Activated CD4-positive, alpha-beta T cell treated with anti-CD3 and anti-CD28 coated beads for 36 hours (primary cell): ENCODE measurements at regions not wholly inside any gene's neighbourhood (a gene's known extent, or its start where the extent isn't known, plus 50 kb on each side); places are given as distances from the start of the nearest gene placed in this dataset.
A peak's percentile ranks its signal among the peaks of the same experiment; 100 is the strongest.
"Not testable (repeated sequence)": the region's sequence is repeated elsewhere in the genome, so short reads cannot be mapped to it uniquely, and the experiment has no call there.

Source experiments
- ATAC-seq: fragments of 200-7000 bp; cut with Tn5 transposase; one replicate; pipeline ENCODE4 v1.10.0; 2021; ENCODE audit warnings: mild to moderate bottlenecking, moderate library complexity
- CTCF ChIA-PET: fragments of 350-600 bp; sonication (Branson Sonifier 250); formaldehyde crosslinking; loops from one replicate; lab custom pipeline; 2021; ENCODE audit warnings: antibody characterized with exemption; lab: Charles Lee
- POLR2A ChIA-PET: fragments of 350-600 bp; sonication (Branson Sonifier 250); formaldehyde crosslinking; loops from one replicate; lab custom pipeline; 2021; ENCODE audit warnings: antibody characterized with exemption, inconsistent platforms; lab: Charles Lee
- DNase-seq: peaks from one replicate; pipeline ENCODE4 v3.0.0-alpha.2; 2020
- H3K27ac Mint-ChIP-seq: one replicate; pipeline ENCODE4 v1.8.0; 2021; ENCODE audit warnings: mixed read lengths
- H3K27me3 Mint-ChIP-seq: one replicate; pipeline ENCODE4 v1.8.0; 2021; ENCODE audit warnings: mixed read lengths
- H3K36me3 Mint-ChIP-seq: one replicate; pipeline ENCODE4 v1.8.0; 2021; ENCODE audit warnings: low read depth, mixed read lengths
- H3K4me1 Mint-ChIP-seq: one replicate; pipeline ENCODE4 v1.8.0; 2021; ENCODE audit warnings: mixed read lengths
- H3K4me3 Mint-ChIP-seq: one replicate; pipeline ENCODE4 v1.8.0; 2021; ENCODE audit warnings: mild to moderate bottlenecking, moderate library complexity, mixed read lengths
- H3K9me3 Mint-ChIP-seq: one replicate; pipeline ENCODE4 v1.8.0; 2021; ENCODE audit warnings: low read depth, mixed read lengths
- intact Hi-C, 2 experiments: fragments of 100-400 bp; cut with DNase I in 1 of 2; cut with micrococcal nuclease in 1 of 2; formaldehyde crosslinking; loops; one replicate each; pipeline versions ENCODE4 v1.14.2 to v1.15.1; 2022 to 2024; cut with DNase I, micrococcal nuclease

DNA sequence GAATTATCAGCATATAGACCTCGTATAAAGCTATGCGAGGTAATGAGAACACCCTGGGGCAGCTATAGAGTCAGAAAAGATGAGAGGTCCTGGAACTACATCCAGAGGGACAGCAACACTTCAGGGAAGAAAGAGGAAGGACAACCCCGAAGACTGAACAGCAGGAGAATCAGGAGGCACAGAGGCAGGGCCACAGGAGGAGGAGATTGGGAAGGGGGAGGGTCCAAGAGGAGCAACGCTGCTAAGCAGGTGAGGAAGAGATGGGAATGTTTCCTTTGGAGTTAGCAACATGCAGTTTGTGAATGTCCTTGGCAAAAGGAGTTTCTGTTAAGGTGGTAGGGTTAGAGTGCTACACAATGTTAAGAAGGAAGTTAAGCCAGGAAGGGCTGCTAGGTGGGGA is 79.5 kb upstream of the OLIG3 start:
- H3K4me1 Mint-ChIP-seq, result no peaks in the 10 kb centered on the region
- peaks cover 4% of the 10 kb centered on the region for H3K27me3 Mint-ChIP-seq
- H3K27ac Mint-ChIP-seq, result no peak overlapping the region
- H3K9me3 Mint-ChIP-seq, result no peaks in the 10 kb centered on the region
- no peaks in the 10 kb centered on the region for H3K36me3 Mint-ChIP-seq
- POLR2A ChIA-PET, result no interaction called here
- DNase-seq, result no peak
- no peak overlapping the region for H3K4me3 Mint-ChIP-seq
- no peak for ATAC-seq
- intact Hi-C loops, result no loop called here
- CTCF ChIA-PET, result interaction anchor here (0.6 to 2.8 kb wide), 5 partner anchors 7 to 57 kb away, joined by 3 to 10 read pairs (median 5); no protein-coding TSS in a partner anchor

DNA sequence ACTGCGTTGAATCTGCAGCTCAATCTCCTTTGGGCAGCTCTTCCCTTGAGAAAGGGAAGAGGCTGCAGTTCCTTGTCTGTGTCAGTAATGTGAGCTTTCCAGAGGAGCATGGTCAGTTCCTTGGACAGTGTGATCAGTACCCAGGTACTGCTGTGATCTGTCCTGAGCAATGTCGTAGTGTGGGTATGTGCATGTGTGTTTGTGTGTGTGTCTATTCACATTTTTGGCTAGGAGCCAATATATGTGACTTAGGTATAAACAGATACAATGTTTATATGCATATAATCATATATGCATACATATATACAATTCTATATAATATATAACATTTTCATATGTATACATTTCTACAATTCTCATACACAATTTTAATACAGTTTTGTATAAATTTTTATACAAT is 85.4 kb upstream of the OLIG3 start:
- POLR2A ChIA-PET, result no interaction called here
- intact Hi-C loops, result no loop called here
- no peaks in the 10 kb centered on the region for H3K27me3 Mint-ChIP-seq

GRCh38 chr6:137581019-137581707 is 87.0 kb upstream of the OLIG3 start:
- CTCF ChIA-PET, result interaction anchor here (0.7 to 1.4 kb wide), 4 partner anchors 8 to 166 kb away, joined by 3 to 5 read pairs (median 3); no protein-coding TSS in a partner anchor

More for the DNA sequence above, 85.4 kb upstream of the OLIG3 start:
- Mint-ChIP-seq H3K27ac (no peak overlapping the region), H3K36me3 (no peaks in the 10 kb centered on the region), H3K9me3 (no peaks in the 10 kb centered on the region), H3K4me1 (no peaks in the 10 kb centered on the region), H3K4me3 (no peak overlapping the region)
- DNase-seq (no peak), ATAC-seq (no peak)
- CTCF ChIA-PET, result interaction anchor here (1.7 kb wide), 1 partner anchor 10 kb away, joined by 6 read pairs; no protein-coding TSS in a partner anchor

DNA sequence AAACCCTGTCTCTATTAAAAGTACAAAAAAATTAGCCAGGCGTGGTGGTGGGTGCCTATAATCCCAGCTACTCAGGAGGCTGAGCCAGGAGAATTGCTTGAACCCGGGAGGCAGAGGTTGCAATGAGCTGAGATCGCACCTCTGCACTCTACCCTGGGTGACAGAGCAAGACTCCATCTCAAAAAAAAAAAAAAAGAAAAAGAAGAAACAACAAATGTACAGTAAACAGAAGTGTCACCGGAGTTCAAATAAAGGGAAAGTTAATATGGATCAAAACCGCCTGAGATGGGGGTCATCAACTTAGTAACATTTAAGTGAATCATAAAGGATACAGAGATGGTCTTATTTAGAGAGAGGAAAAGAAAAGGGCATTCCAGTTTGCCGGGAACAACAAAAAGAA is 89.3 kb upstream of the OLIG3 start:
- intact Hi-C loops, ATAC-seq, H3K27me3 Mint-ChIP-seq, DNase-seq, H3K27ac Mint-ChIP-seq, H3K36me3 Mint-ChIP-seq, H3K4me3 Mint-ChIP-seq, H3K9me3 Mint-ChIP-seq, POLR2A ChIA-PET, H3K4me1 Mint-ChIP-seq: not testable (repeated sequence)
- CTCF ChIA-PET, result interaction anchor here (0.6 to 1.7 kb wide), 3 partner anchors 11 to 485 kb away, joined by 3 to 5 read pairs (median 4); no protein-coding TSS in a partner anchor

More at GRCh38 chr6:137581019-137581707, 87.0 kb upstream of the OLIG3 start:
- POLR2A ChIA-PET, result interaction anchor here (0.6 kb wide), 1 partner anchor 288 kb away, joined by 3 read pairs; no protein-coding TSS in a partner anchor
- DNase-seq (no peak), ATAC-seq (no peak)
- no peaks in the 10 kb centered on the region for H3K36me3 Mint-ChIP-seq
- H3K27ac Mint-ChIP-seq, result no peak overlapping the region
- no peak overlapping the region for H3K4me3 Mint-ChIP-seq
- intact Hi-C loops, result no loop called here
- H3K4me1 Mint-ChIP-seq, result no peaks in the 10 kb centered on the region
- H3K27me3 Mint-ChIP-seq, result no peaks in the 10 kb centered on the region
- no peaks in the 10 kb centered on the region for H3K9me3 Mint-ChIP-seq

DNA sequence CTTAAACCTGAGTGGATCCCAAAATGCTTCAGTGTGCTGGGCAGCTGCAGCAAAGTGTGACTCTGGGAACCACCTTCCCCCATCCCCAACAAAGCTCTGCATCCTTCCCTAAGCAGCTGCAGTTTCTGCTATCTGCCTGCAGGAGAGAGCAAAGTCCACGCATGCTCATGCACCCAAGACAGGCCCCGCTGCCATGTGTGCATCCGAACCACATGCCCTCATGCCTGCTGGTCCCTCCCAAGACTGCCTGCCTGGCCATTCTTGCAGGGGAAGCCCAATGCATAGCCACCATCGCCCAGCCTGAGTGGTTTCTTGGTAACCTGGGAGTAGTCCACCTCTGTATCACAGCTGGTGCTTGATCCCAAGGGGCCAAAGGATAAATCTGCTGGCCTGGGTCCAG is 94.3 kb upstream of the OLIG3 start:
- Mint-ChIP-seq H3K4me3 (no peak overlapping the region), H3K36me3 (no peaks in the 10 kb centered on the region), H3K4me1 (peaks cover 6% of the 10 kb centered on the region), H3K27me3 (peaks cover 7% of the 10 kb centered on the region), H3K9me3 (peaks cover 12% of the 10 kb centered on the region), H3K27ac (no peak overlapping the region)
- ChIA-PET POLR2A (no interaction called here), CTCF (interaction anchor here (0.6 to 2.2 kb wide), 13 partner anchors 12 to 380 kb away, joined by 3 to 12 read pairs (median 3); no protein-coding TSS in a partner anchor)
- DNase-seq, result no peak
- intact Hi-C loops, result loop anchor here (5.0 kb wide), 2 partner anchors 101 to 246 kb away; no protein-coding TSS in a partner anchor
- no peak for ATAC-seq

DNA sequence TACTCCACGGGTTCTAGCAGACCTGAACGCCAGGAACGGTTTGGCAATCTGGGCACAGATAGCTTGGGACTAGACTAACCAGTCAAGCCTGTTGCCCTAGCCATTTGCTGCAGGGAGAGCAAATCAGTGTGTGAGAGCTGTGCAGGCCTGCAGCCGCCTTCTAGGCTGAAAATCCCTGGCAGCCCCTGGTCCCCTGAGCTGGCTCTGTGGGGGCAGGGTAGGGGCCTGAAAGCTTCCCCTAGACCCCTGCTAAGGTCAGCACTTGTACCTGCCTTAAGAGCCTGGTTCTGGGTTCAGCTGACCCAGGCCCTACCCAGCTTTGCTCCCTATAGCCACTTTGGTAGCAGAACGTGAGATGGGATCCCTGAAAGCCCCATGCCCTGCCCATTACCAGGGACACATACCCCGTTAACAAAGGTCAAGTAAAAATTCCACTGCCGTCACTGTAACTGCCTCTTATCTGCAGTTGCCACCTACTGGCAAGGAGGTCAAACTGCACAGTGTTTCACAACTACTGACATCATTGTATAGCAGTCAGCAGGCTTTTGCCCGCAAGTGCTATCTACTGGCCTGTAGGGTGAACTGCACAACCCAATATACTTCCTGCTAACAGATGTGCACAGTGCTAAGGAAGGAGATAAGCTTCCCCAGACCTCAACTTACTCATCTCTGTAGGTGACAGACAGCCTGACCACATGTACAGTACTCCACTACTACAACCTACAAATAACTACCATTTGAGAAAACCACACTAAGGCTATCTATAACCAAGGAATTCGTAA is 95.1 kb upstream of the OLIG3 start:
- Mint-ChIP-seq H3K27me3 (peaks cover 9% of the 10 kb centered on the region), H3K4me1 (peaks cover 6% of the 10 kb centered on the region), H3K27ac (no peak overlapping the region), H3K9me3 (peaks cover 15% of the 10 kb centered on the region), H3K36me3 (no peaks in the 10 kb centered on the region), H3K4me3 (no peak overlapping the region)
- intact Hi-C loops, result loop anchor here (1.0 to 5.0 kb wide), 4 partner anchors 52 to 318 kb away; no protein-coding TSS in a partner anchor
- peak; percentile 100 for ATAC-seq
- peak; percentile 71 for DNase-seq
- ChIA-PET POLR2A (no interaction called here), CTCF (interaction anchor here (0.6 to 2.2 kb wide), 30 partner anchors 10 to 543 kb away, joined by 3 to 12 read pairs (median 3); no protein-coding TSS in a partner anchor)

GRCh38 chr6:137590684-137591083 is 96.5 kb upstream of the OLIG3 start:
- Mint-ChIP-seq H3K4me1 (peaks cover 6% of the 10 kb centered on the region), H3K36me3 (no peaks in the 10 kb centered on the region), H3K9me3 (peaks cover 19% of the 10 kb centered on the region), H3K27ac (no peak overlapping the region), H3K4me3 (no peak overlapping the region), H3K27me3 (peaks cover 13% of the 10 kb centered on the region)
- ATAC-seq (no peak), DNase-seq (no peak)
- intact Hi-C loops, result no loop called here
- ChIA-PET POLR2A (interaction anchor here (0.6 kb wide), 2 partner anchors 137 to 408 kb away, joined by 4 read pairs; no protein-coding TSS in a partner anchor), CTCF (interaction anchor here (0.7 to 2.2 kb wide), 11 partner anchors 10 to 1665 kb away, joined by 3 to 10 read pairs (median 4); no protein-coding TSS in a partner anchor)

GRCh38 chr6:137601471-137601870 is 107.3 kb upstream of the OLIG3 start:
- no peak for DNase-seq
- ChIA-PET POLR2A (no interaction called here), CTCF (interaction anchor here (1.1 to 1.6 kb wide), 2 partner anchors 12 to 30 kb away, joined by 3 read pairs; no protein-coding TSS in a partner anchor)
- no peak overlapping the region for H3K27ac Mint-ChIP-seq
- no peaks in the 10 kb centered on the region for H3K9me3 Mint-ChIP-seq
- intact Hi-C loops, result no loop called here
- H3K4me1 Mint-ChIP-seq, result no peaks in the 10 kb centered on the region
- peaks cover 20% of the 10 kb centered on the region for H3K27me3 Mint-ChIP-seq
- ATAC-seq, result no peak
- H3K36me3 Mint-ChIP-seq, result no peaks in the 10 kb centered on the region
- H3K4me3 Mint-ChIP-seq, result no peak overlapping the region

GRCh38 chr6:137602313-137603197 is 108.4 kb upstream of the OLIG3 start:
- Mint-ChIP-seq H3K27ac (no peak overlapping the region), H3K4me3 (no peak overlapping the region), H3K27me3 (peaks cover 22% of the 10 kb centered on the region), H3K36me3 (no peaks in the 10 kb centered on the region), H3K4me1 (no peaks in the 10 kb centered on the region), H3K9me3 (no peaks in the 10 kb centered on the region)
- ChIA-PET POLR2A (no interaction called here), CTCF (interaction anchor here (0.6 to 1.6 kb wide), 8 partner anchors 9 to 1172 kb away, joined by 3 to 4 read pairs (median 3); no protein-coding TSS in a partner anchor)
- DNase-seq, result no peak
- intact Hi-C loops, result no loop called here
- no peak for ATAC-seq

- H3K4me1 Mint-ChIP-seq, result no peaks in the 10 kb centered on the region
- no peaks in the 10 kb centered on the region for H3K36me3 Mint-ChIP-seq
- peaks cover 2% of the 10 kb centered on the region for H3K9me3 Mint-ChIP-seq
- no peak for DNase-seq
- no peak for ATAC-seq
- peaks cover 10% of the 10 kb centered on the region for H3K27me3 Mint-ChIP-seq
- intact Hi-C loops, result no loop called here
- H3K27ac Mint-ChIP-seq, result no peak overlapping the region
- ChIA-PET POLR2A (no interaction called here), CTCF (interaction anchor here (1.0 to 1.5 kb wide), 2 partner anchors 12 to 16 kb away, joined by 3 to 4 read pairs; no protein-coding TSS in a partner anchor)
- no peak overlapping the region for H3K4me3 Mint-ChIP-seq
Measured at GRCh38 chr6:137610702-137611101, 116.5 kb upstream of the OLIG3 start.
